ENCODE measurements at regions not wholly inside any gene's neighbourhood (a gene's known extent, or its start where the extent isn't known, plus 50 kb on each side); places are given as distances from the start of the nearest gene placed in this dataset.
A peak's percentile ranks its signal among the peaks of the same experiment; 100 is the strongest.

GRCh38 chr12:115646210-115646609, 631.3 kb downstream of the MED13L start:
- DNase-seq (ENCODE audit: low read depth in 2 of 2), result no peak

GRCh38 chr12:115640929-115641328, 636.6 kb downstream of the MED13L start:
- no peak for DNase-seq (ENCODE audit: low read depth in 2 of 2)

- no peak for DNase-seq (ENCODE audit: low read depth in 2 of 2)
Measured at GRCh38 chr12:115639648-115640012, 637.9 kb downstream of the MED13L start.

- DNase-seq (ENCODE audit: low read depth in 2 of 2), result no peak
Measured at GRCh38 chr12:115638733-115639647, 638.5 kb downstream of the MED13L start.

GRCh38 chr12:115636546-115636945, 640.9 kb downstream of the MED13L start:
- no peak for DNase-seq (ENCODE audit: low read depth in 2 of 2)

- no peak for DNase-seq (ENCODE audit: low read depth in 2 of 2)
Measured at GRCh38 chr12:115632308-115632707, 645.2 kb downstream of the MED13L start.

- no peak for DNase-seq (ENCODE audit: low read depth in 2 of 2)
Measured at GRCh38 chr12:115630136-115630535, 647.4 kb downstream of the MED13L start.

- no peak for DNase-seq (ENCODE audit: low read depth in 2 of 2)
Measured at GRCh38 chr12:115626210-115626609, 651.3 kb downstream of the MED13L start.

GRCh38 chr12:115623764-115624334, 653.6 kb downstream of the MED13L start:
- DNase-seq (ENCODE audit: low read depth in 2 of 2), result no peak

GRCh38 chr12:115623275-115623674, 654.2 kb downstream of the MED13L start:
- DNase-seq (ENCODE audit: low read depth in 2 of 2), result no peak

GRCh38 chr12:115620816-115621215, 656.7 kb downstream of the MED13L start:
- no peak for DNase-seq (ENCODE audit: low read depth in 2 of 2)

- DNase-seq (ENCODE audit: low read depth in 2 of 2), result no peak
Measured at GRCh38 chr12:115619889-115620288, 657.6 kb downstream of the MED13L start.

GRCh38 chr12:115619061-115619460, 658.4 kb downstream of the MED13L start:
- DNase-seq (ENCODE audit: low read depth in 2 of 2), result no peak

GRCh38 chr12:115618105-115618504, 659.4 kb downstream of the MED13L start:
- no peak for DNase-seq (ENCODE audit: low read depth in 2 of 2)

- DNase-seq (ENCODE audit: low read depth in 2 of 2), result no peak
Measured at GRCh38 chr12:115617391-115617790, 660.1 kb downstream of the MED13L start.

- no peak for DNase-seq (ENCODE audit: low read depth in 2 of 2)
Measured at GRCh38 chr12:115611477-115611876, 666.0 kb downstream of the MED13L start.

GRCh38 chr12:115609347-115609746, 668.1 kb downstream of the MED13L start:
- DNase-seq (ENCODE audit: low read depth in 2 of 2), result peak; percentile 43 to 44

- DNase-seq (ENCODE audit: low read depth in 2 of 2), result no peak
Measured at GRCh38 chr12:115606040-115606439, 671.5 kb downstream of the MED13L start.

GRCh38 chr12:115598871-115599811, 678.4 kb downstream of the MED13L start:
- DNase-seq (ENCODE audit: low read depth in 2 of 2), result peak; percentile 64 to 66

- peak in 1 of 2 experiments; percentile 20 for DNase-seq (ENCODE audit: low read depth in 2 of 2)
Measured at GRCh38 chr12:115597157-115597712, 680.3 kb downstream of the MED13L start.

GRCh38 chr12:115588131-115588530, 689.4 kb downstream of the MED13L start:
- DNase-seq (ENCODE audit: low read depth in 2 of 2), result no peak

- no peak for DNase-seq (ENCODE audit: low read depth in 2 of 2)
Measured at GRCh38 chr12:115584156-115584555, 693.3 kb downstream of the MED13L start.
